ENCODE measurements at regions not wholly inside any gene's neighbourhood (a gene's known extent, or its start where the extent isn't known, plus 50 kb on each side); places are given as distances from the start of the nearest gene placed in this dataset.

- no peak for DNase-seq (ENCODE audit: low read depth in 4 of 4, low spot score in 3 of 4)
Measured at GRCh38 chr9:8096091-8096490, 296.5 kb upstream of the DMAC1 start.

- no peak for DNase-seq (ENCODE audit: low read depth in 4 of 4, low spot score in 3 of 4)
Measured at GRCh38 chr9:8095672-8096086, 296.1 kb upstream of the DMAC1 start.

GRCh38 chr9:8088477-8088876, 288.9 kb upstream of the DMAC1 start:
- no peak for DNase-seq (ENCODE audit: low read depth in 4 of 4, low spot score in 3 of 4)

- DNase-seq (ENCODE audit: low read depth in 4 of 4, low spot score in 3 of 4), result no peak
Measured at GRCh38 chr9:8085986-8086385, 286.4 kb upstream of the DMAC1 start.

GRCh38 chr9:8078641-8079140, 279.1 kb upstream of the DMAC1 start:
- no peak for DNase-seq (ENCODE audit: low read depth in 4 of 4, low spot score in 3 of 4)

GRCh38 chr9:8074713-8075286, 275.2 kb upstream of the DMAC1 start:
- DNase-seq (ENCODE audit: low read depth in 4 of 4, low spot score in 3 of 4), result no peak

- DNase-seq (ENCODE audit: low read depth in 4 of 4, low spot score in 3 of 4), result no peak
Measured at GRCh38 chr9:8071445-8071798, 271.8 kb upstream of the DMAC1 start.

GRCh38 chr9:8070779-8071444, 271.3 kb upstream of the DMAC1 start:
- no peak for DNase-seq (ENCODE audit: low read depth in 4 of 4, low spot score in 3 of 4)

GRCh38 chr9:8062459-8062858, 262.9 kb upstream of the DMAC1 start:
- no peak for DNase-seq (ENCODE audit: low read depth in 4 of 4, low spot score in 3 of 4)

GRCh38 chr9:8053501-8053900, 253.9 kb upstream of the DMAC1 start:
- DNase-seq (ENCODE audit: low read depth in 4 of 4, low spot score in 3 of 4), result no peak

GRCh38 chr9:8052991-8053390, 253.4 kb upstream of the DMAC1 start:
- DNase-seq (ENCODE audit: low read depth in 4 of 4, low spot score in 3 of 4), result no peak

- no peak for DNase-seq (ENCODE audit: low read depth in 4 of 4, low spot score in 3 of 4)
Measured at GRCh38 chr9:8037745-8038144, 238.2 kb upstream of the DMAC1 start.

- DNase-seq (ENCODE audit: low read depth in 4 of 4, low spot score in 3 of 4), result no peak
Measured at GRCh38 chr9:8036914-8037524, 237.4 kb upstream of the DMAC1 start.

- no peak for DNase-seq (ENCODE audit: low read depth in 4 of 4, low spot score in 3 of 4)
Measured at GRCh38 chr9:8033794-8034193, 234.2 kb upstream of the DMAC1 start.

- no peak for DNase-seq (ENCODE audit: low read depth in 4 of 4, low spot score in 3 of 4)
Measured at GRCh38 chr9:8030095-8030494, 230.5 kb upstream of the DMAC1 start.

GRCh38 chr9:8027351-8027750, 227.8 kb upstream of the DMAC1 start:
- DNase-seq (ENCODE audit: low read depth in 4 of 4, low spot score in 3 of 4), result no peak

GRCh38 chr9:8025551-8025950, 226.0 kb upstream of the DMAC1 start:
- no peak for DNase-seq (ENCODE audit: low read depth in 4 of 4, low spot score in 3 of 4)

- no peak for DNase-seq (ENCODE audit: low read depth in 4 of 4, low spot score in 3 of 4)
Measured at GRCh38 chr9:8020186-8020585, 220.6 kb upstream of the DMAC1 start.

- DNase-seq (ENCODE audit: low read depth in 4 of 4, low spot score in 3 of 4), result no peak
Measured at GRCh38 chr9:8019636-8020035, 220.1 kb upstream of the DMAC1 start.

GRCh38 chr9:8014997-8015682, 215.6 kb upstream of the DMAC1 start:
- DNase-seq (ENCODE audit: low read depth in 4 of 4, low spot score in 3 of 4), result no peak

GRCh38 chr9:8012986-8013385, 213.4 kb upstream of the DMAC1 start:
- DNase-seq (ENCODE audit: low read depth in 4 of 4, low spot score in 3 of 4), result no peak

GRCh38 chr9:8011974-8012373, 212.4 kb upstream of the DMAC1 start:
- no peak for DNase-seq (ENCODE audit: low read depth in 4 of 4, low spot score in 3 of 4)
